Islet of Langerhans (tissue), 1 donor: ENCODE measurements at regions not wholly inside any gene's neighbourhood (a gene's known extent, or its start where the extent isn't known, plus 50 kb on each side); places are given as distances from the start of the nearest gene placed in this dataset.

ENCODE experiments used
- FAIRE-seq: peaks from one replicate; lab custom pipeline; 2011; peaks lifted over from hg19 to GRCh38; lab: Jason Lieb, UNC

DNA sequence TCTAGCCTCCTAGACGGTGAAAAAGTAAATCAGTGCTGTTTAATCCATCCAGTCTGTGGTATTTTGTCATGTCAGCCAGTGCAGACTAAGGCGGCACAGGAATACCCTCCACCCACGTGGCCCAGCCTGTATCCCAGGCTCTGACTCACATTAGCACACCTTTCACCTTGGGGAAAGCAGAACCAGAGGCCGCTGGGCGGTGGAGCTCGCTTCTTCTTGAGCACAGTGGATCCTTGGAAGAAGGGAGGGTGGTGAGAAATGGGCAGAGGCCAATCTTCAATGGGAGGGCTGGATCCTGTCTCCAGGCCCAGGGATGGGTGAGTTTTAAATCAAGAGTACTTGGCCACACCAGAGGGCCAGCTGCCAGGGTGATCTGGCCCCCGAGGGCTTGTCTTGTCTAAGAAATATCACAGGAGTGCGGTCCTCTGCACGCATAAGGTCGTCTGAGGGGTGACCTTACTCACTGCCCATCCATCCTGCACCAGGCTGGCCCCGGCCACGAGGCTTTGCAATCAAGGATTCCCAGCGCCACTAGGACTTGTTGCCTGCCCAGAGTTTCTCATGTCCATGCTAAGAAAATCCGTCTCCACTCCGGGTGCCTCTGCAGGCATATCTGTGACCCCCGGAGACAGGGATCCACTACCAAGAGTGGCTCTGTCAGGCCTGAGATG lies 658.5 kb downstream of the BRD1 start:
- FAIRE-seq: no peak

- no peak for FAIRE-seq
These were observed 659.4 kb downstream of the BRD1 start for GRCh38 chr22:49168219-49168813.

- no peak for FAIRE-seq
These were observed 660.9 kb downstream of the BRD1 start for GRCh38 chr22:49166746-49167145.

DNA sequence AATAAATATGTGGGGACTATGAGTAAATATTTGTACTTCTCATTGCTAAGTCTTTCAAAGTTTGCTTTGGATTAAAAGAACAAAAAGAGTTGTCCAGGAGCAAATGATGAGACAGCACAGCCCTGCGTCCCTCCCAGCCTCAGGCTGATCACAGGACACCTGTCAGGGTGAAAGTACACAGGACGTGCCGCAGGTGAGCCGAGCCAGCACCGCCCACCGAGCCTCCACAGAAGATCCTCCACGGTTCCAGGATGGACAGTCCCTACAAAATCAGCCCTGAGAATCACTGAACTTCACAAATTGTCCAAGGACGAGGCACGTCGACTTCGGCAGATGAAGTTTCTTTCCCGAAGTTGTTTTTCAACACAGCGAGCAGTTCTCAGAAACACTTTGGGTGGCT lies 661.5 kb downstream of the BRD1 start:
- FAIRE-seq: no peak

DNA sequence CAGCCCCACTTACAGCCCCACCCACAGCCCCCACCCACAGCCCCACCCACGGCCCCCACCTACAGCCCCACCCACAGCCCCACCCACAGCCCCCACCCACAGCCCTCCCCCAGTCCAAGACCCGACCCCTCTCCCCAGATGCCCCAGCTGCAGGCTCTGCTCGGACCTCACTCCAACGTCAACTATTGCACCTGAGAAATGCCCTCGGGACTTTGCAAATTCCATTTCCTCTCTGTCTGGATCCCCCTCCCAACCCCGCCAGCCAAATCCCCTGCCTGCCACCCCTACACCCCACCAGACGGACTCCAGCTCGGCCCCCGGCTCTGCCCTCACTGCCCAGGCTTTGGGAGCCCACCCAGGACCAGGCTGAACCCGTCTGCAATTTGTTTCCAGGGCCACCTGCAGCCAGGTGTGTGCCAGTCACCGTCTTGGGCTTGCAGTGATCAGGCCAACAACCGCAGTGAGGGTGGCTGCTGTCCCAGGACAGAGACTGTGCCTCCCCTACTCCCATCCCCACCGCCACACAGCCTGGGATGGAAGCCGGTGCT lies 662.8 kb downstream of the BRD1 start:
- FAIRE-seq: no peak

DNA sequence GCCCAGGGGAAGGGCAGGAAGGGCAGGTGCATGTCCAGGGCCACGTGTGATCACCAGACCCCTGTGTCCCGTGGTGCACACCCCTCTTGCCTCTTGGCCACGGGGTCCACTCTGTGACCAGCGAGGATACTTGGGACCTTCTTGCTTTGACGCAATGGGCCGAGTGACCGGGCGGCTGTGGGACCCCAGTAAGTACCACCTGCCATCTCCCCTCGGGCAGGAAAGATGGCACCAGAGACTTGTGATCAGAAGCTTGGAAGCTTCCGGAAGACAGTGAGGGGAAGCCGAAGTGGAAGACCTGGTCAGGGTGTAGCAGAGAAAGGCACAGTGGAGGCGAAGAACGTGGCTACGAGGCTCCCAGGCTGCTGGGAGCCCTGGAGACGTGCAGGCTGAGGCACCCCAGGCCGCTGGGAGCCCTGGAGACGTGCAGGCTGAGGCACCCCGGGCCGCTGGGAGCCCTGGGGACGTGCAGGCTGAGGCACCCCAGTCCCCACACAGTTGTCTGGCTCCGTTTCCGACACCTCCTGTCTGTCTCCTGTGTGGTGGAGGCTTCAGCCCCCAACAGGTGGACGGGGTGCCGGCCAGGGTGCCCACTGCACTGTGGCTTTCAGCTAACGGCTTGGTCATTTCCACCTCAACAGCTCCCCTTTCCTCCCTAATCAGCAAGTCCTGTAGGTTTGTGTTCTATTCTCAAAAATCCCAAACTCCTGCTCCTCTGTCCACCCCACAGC lies 663.5 kb downstream of the BRD1 start:
- FAIRE-seq: no peak

DNA sequence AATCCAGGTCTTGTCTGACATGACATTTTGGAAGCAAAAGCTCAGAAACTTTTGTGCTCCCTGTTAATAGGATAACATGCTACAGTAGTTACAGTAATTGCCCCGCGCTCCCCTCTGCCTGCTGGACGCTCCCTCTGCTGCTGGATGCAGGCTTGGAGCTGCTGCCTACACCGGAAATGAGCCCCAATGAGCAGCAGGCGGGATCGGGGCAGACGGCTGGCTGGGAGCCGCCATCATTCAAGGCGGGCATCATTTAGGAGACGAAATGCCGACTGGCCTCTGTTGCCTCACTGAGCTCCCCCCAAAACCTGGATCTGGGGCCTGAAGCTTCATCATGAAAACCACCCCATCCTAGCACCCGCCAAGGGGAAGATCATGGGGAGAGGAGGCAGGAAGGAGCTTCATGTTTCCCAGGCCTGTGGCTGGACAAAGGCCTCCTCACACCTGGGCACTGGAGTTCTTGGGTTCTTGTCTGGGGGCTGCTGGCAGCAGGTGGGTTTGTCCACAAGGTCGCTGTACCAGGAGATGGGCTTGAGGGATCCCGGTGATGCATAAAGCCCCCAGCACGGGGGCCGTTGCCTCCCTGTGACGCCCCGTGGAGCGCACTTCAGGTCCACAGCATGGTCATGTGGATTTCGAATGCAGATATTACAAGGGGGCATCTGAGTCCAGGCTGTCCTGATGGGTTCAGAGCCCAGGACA lies 664.3 kb downstream of the BRD1 start:
- no peak for FAIRE-seq

- no peak for FAIRE-seq
These were observed 664.8 kb downstream of the BRD1 start for GRCh38 chr22:49162841-49163240.

DNA sequence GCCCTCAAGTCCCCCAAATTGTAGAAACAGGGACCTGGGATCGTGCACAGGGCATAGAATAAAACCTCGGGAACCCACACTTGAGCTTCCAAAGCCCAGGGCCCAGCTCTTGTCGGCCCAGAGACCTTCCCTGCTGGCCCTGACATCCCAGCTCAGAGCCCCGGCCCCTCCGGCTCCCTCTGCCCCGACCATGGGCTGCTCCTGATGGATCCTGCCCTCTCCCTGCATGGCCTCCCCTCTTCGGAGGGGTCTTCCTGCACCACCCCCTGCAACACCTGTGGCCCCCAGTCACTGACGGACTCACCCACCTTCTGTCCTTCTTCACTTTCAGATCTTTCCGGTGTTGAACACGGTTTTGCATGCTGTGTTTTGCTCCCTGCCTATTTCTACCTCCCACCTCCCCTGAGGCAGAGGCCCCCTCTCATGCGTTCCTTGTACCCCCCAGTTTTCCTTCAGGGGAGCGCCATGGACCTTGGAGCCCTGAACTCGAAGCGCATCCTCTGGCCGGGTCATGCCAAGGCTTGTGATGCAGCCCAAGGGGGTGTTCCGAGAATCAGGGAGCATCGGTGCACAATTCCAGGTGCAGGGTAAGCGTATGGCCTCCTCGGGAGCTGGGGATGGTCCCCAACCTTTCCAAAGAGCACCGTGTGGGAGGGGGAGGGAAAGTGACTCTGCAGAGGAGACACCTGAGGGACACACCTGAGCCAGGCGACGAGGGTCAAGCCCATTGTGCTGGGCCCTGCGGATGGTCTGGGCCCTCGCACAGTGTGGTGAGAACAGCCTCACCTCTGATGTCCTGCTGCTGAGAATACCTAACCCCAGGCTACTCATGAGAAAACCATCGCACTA lies 666.4 kb downstream of the BRD1 start:
- no peak for FAIRE-seq

- no peak for FAIRE-seq
These were observed 667.2 kb downstream of the BRD1 start for GRCh38 chr22:49160261-49161001.

GRCh38 chr22:49159711-49160110 lies 668.0 kb downstream of the BRD1 start:
- FAIRE-seq: no peak

GRCh38 chr22:49158741-49159564 lies 668.7 kb downstream of the BRD1 start:
- no peak for FAIRE-seq

GRCh38 chr22:49157529-49158339 lies 669.9 kb downstream of the BRD1 start:
- no peak for FAIRE-seq

DNA sequence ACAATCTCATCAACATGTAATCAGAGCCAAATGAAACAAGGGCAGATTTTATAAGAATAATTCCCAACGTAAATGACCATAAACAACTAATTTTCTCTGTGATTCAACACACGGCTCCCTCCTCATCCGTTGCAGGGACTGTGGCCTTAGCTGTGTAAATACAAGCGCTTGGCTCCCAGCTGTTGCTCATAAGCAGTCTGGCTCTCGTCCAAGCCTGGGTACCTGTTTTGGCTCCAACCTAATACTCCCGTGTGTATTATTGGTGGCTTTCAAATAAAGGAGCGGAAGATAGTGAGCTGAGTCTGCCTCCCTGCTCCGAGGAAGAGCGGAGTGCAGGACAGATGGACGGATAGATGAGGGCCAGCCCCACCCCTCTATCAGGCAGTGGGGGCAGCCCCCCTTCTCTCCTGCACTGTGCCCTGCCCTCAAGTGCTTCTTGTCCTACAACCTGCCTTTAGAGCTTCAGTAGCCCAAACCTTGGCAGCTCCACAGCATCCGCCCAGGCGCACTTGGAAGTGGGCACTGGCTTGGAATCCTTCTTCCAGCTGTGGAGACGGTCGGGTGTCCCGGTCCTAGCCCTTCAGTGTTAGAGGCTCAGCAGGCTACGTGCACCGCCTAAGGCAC lies 670.9 kb downstream of the BRD1 start:
- peak; percentile 62 for FAIRE-seq

DNA sequence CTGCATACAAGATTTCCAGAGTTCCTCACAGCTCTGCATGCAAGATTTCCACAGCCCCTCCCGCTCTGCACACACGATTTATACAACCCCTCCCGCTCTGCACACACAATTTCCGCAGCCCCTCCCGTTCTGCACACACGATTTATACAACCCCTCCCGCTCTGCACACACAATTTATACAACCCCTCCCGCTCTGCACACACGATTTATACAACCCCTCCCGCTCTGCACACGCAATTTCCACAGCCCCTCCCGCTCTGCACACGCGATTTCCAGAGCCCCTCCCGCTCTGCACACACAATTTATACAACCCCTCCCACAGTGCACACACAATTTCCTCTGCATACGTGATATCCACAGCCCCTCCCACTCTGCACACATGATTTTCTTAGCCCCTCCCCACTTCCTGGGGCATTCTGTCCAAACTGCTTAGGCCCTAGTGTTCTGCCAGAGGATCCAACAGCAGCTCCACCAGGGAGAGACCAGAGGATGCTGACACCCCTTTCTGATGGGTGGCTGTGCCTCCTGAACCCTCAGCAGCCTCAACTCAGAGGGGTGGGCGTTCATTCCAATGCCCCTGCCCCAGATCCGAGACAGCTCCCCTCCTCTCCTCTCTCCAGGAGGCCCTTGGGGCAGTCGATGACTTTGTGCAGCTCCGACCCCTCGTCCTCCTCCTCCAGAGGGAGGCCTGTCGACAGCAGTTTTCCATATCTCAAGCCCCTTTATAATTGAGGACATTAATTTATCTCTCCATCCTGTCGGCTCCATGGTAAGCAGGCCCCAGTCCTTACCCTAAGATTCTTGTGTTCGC lies 671.7 kb downstream of the BRD1 start:
- no peak for FAIRE-seq

DNA sequence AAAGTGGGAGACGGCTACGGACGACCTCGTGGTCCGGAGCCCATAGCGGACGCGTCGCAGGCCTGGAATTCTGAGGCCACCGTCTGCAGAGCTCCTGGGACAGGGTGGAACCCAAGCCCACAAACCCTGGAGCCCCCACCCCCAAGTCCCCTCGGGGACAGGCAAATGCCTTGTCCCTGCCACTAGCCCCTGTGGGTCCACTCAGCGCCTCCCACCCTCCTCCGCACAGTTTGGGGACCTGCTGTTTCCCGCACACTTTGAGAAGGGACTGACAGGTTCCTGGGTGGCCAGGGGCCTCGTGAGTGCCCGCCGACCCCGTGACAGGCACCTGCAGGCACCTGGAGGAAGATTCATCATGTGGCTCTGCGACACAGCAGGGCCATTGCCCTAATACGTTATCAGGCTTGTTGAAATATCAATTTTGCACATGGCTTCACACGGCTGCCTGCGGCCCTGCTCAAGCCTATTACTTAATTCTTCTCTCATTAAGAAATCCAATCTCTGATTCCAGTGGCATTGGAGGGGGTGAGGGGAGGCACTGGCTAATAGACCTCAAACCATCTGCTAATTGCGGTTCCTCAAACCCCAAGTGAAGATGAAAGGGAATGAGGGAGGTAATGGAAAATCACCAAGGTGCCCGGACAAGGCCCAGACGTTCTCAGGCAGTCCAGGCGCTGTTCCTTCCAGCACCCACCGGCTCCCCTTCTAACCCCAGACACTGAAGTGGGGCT lies 672.5 kb downstream of the BRD1 start:
- FAIRE-seq: no peak

- FAIRE-seq: no peak
These were observed 673.2 kb downstream of the BRD1 start for GRCh38 chr22:49154433-49154832.
